Suppressor macrophage treated with lipopolysaccharide for 1 hour (primary cell): ENCODE measurements at regions not wholly inside any gene's neighbourhood (a gene's known extent, or its start where the extent isn't known, plus 50 kb on each side); places are given as distances from the start of the nearest gene placed in this dataset.
"Not testable (repeated sequence)": the region's sequence is repeated elsewhere in the genome, so short reads cannot be mapped to it uniquely, and the experiment has no call there.

Source experiments
- DNase-seq, 3 donors: peaks; one replicate each; pipeline ENCODE4 v3.0.0-alpha.2; 2020 to 2022

DNA sequence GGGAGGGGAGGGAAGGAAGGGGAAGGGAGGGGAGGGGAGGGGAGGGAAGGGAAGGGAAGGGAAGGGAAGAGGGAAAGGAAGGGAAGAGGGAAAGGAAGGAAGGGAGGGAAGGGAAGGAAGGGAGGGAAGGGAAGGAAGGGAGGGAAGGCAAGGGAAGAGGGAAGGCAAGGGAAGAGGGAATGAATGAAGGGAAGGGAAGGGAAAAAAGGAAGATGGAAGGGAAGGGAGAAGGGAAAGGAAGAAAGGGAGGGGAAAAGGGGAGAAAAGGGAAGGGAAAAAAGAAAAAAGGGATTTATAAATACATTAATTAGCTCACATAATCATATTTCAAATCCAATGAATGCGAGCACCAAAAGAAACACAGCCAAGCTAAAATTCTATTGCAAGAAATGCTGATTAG lies 202.9 kb upstream of the LRRTM4 start:
- DNase-seq: no peak

DNA sequence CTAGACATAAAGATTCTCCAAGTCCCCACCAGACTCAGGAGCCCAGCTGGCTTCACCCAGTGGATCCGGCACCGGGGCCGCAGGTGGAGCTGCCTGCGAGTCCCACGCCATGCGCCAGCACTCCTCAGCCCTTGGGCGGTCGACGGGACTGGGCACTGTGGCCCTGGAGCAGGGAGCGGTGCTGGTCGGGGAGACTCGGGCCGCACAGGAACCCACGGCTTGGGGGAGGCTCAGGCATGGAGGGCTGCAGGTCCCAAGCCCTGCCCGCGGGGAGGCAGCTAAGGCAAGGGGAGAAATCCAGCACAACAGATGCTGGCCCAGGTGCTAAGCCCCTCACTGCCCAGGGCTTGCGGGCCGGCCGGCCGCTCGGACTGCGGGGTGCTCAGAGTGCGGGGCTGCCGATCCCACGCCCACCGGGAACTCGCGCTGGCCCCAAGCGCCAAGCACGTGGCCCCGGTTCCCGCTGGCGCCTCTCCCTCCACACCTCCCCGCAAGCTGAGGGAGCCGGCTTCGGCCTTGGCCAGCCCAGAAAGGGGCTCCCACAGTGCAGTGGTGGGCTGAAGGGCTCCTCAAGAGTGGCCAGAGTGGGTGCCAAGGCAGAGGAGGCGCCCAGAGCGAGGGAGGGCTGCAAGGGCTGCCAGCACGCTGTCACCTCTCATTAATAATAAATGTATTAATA lies 212.6 kb upstream of the LRRTM4 start:
- not testable (repeated sequence) for DNase-seq

DNA sequence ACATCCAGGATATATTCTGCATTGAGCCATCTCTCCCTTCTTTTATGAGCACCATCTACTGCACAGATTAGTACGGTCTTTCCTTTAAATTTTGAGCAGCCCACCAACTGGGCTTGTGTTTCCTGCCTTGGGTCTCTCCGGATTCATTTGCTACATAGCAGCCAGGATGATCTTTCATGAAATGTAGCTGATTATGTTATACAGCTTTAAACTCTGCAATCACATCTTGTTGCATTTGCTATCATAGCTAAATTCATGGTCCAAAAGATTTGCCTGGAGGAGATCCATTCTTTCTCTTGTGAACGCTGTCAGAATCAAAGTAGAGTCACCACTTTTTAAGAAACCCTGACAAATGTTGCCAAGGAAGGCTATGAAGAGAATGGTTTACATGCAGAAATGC lies 215.1 kb upstream of the LRRTM4 start:
- DNase-seq: no peak

DNA sequence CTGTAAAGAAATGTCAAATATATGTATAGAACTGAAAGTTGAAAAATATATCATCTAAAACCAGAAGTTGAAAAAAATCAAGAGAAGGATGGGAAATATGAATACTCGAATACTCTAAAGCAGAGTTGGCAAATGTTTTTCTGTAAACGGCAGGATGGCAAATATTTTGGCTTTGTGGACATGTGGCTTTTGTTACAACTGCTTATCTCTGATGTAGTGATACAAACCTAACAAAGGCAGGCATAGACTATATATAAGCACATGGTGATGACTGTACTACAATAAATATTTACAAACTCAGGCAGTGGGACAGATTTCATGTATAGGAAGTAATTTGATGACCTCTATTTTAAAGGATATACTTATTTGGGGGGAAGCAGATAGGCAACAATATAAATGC lies 224.6 kb upstream of the LRRTM4 start:
- no peak for DNase-seq

DNA sequence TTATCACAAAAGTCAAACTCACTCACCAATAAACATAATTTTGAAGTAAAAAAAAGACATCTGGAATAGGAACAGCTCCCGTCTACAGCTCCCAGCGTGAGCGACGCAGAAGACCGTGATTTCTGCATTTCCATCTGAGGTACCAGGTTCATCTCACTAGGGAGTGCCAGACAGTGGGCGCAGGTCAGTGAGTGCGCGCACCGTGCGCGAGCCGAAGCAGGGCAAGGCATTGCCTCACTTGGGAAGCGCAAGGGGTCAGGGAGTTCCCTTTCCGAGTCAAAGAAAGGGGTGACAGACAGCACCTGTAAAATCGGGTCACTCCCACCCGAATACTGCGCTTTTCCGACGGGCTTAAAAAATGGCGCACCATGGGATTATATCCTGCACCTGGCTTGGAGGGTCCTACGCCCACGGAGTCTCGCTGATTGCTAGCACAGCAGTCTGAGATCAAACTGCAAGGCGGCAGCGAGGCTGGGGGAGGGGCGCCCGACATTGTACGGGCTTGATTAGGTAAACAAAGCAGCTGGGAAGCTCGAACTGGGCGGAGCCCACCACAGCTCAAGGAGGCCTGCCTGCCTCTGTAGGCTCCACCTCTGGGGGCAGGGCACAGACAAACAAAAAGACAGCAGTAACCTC lies 231.7 kb upstream of the LRRTM4 start:
- not testable (repeated sequence) for DNase-seq

DNA sequence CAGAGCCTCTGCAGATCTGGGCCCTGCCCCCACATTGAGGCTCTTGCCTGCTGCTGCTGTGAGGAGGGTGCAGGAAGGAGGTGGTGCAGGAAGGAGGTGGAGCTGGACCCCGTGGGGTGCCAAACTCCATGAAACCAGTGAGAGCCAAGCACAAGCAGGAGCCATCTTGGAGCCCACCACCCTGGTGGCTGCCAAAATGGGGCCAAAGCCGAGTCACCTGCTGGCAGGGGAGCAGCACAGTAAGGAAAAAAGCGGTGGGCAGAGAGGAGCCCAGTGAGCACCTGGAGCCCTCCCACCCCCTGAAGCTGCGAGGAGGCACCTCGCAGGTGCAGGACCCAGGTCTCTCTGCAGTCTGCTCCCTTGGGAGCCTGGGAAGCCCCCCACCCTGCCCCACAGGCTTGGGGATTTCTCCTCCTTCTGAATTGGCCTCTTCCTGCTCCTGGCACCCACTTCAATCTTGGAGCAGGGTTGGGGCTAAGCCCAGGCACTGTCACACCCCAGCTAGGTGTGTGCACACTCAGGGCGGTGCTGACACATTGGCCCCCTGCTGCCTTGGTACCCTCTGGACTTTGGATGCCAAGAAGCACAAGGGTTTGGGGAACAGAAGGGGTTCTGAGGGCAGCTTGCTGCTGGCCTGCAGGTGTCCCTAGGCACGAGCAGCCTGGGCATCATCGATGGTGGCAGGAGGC lies 245.4 kb upstream of the LRRTM4 start:
- no peak for DNase-seq

DNA sequence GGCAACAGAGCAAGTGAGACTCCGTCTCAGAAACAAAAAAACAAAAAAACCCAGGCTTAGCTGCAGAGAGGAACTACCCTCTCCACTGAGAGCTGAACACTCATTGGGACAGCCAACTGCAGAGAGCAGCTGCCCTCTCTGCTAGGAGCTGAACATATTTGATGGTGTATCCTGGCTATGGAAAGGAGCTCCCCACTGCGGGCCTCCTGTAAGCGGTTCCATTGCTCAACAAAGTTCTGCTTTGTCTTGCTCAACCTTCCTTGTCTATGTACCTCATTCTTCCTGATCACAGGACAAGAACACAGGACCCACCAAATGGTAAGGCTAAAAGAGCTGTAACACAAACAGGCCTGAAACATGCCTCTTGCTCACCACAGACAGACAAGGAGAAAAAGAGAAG lies 246.3 kb upstream of the LRRTM4 start:
- no peak for DNase-seq

DNA sequence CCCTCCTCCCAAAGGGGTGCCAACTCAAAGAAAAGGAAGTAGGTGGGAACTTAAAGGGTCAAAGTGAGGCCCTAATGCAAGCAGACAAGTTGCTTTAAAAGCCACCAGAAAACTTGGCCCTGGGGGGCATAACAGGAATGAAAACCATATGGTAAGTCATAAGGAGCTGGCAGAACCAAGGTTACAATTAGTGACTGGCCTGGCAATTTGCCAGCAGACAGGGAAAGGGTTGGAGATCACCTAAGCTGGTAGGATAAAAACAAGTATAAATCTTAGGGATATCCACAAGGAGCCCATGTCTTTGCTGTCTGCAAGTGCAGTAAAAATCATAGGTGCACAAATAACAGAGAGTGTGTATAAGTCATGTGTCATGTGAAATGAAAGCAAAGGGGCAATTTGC lies 256.7 kb upstream of the LRRTM4 start:
- no peak for DNase-seq

DNA sequence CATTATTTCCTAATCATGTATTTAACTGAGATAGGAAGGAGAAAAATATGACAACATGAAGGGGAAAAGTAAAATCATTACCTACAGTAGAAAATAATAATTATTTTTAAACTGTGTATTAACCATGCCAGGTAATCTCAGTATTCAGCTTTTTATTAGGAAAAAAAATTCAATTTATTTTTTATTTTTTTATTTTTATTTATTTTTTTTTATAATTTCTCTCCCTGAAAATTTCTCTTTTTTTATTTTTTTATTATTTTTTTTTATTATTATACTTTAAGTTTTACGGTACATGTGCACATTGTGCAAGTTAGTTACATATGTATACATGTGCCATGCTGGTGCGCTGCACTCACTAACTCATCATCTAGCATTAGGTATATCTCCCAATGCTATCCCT lies 271.3 kb upstream of the LRRTM4 start:
- not testable (repeated sequence) for DNase-seq

DNA sequence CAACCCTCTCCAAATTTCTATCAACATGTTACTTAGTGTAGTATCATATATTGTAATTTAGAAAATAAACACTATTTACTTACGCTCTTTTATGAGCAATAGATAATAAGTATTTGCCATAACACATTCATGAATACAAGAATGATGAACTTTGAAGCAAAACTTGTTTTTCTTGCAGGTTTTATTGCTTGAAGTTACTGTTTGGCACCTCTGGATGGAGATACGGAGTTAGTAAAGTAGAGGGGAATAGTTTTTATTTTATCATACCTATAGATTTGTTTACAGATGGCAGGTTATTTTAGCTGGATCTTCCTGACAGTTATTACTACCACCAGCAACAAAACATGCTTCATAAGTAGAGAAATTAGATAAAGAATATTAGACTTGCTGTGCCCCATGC lies 274.2 kb upstream of the LRRTM4 start:
- DNase-seq: no peak

DNA sequence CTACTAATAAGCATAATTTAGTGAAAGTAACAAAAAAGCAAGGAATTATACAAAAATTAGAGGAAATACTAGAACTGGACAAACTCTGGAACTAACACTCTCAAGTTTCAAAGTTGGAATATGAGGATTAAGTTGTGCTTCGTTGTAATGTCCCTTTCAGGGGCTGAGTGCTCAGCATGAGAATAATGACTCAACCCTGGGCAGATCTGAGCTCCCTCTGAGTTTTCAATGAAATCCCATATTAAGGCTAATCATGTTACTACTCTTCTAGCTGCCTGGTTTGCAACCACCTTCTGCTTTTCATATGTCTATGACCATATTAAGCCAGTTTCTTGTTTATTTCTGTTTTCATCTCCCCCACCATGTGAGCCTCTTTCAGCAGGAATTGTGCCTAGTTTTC lies 274.9 kb upstream of the LRRTM4 start:
- no peak for DNase-seq

DNA sequence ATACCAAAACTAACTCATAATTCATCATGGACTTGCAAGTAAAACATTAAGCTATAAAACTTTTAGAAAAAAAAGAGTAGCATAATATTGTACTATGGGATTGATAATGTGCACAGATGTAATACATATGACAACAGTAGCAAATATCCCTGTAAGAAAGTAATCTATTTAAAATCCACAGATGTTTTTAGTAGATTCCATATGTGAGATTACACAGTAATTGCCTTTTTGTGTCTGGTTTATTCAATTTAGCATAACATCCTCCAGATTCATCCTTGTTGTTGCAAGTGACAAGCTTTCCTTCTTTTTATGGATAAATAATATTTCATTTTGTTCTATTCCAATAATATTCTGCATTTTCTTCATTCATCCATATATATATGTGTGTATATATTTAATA lies 278.2 kb upstream of the LRRTM4 start:
- DNase-seq: no peak

DNA sequence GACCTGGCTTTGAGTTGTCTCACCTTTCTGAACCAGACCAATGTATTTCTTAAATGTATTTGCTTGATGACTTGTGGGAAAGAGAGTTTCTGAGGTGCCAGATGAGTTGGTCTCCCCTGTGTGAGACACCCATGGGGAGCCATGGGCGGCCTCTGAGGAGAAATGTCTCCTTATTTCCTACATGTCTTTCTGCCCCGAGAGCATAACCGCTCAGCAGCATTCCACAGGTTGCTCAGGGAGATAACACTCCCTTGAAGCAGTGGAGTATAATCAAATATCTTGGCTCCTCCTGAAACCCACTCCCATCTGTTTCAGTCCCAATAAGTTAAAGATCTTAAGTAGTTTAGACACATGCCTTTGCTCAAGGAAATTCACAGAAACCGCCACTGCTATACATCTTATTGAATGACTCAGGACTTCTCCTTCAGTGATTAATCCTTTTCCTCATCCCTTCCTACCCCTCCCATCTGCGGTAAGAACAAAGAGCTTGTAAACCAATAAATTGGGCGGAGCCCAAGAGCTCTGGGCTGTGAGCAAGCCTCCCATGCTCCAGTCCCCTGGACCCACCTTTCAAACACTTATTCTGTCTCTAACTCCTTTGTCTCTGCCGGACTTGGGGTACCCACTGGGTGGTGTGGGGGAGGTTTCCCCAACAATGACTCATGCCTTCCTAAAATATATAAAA lies 285.5 kb upstream of the LRRTM4 start:
- no peak for DNase-seq

DNA sequence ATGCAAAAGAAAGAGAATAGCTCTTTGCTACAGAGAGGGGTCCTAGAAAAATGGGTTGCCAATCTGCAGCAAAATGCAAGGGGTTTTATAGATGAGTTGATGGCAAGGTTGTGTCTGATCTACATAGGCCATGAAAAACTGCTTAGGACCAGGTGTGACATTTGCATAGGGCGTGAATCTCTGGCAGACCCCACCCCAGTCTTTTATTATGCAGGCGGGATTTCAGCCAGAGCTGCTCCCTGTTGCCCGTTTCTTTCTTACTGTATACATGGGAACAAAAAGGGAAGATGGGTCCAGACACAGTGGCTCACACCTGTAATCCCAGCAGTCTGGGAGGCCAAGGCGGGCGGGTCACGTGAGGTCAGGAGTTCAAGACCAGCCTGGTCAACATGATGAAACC lies 286.4 kb upstream of the LRRTM4 start:
- no peak for DNase-seq

DNA sequence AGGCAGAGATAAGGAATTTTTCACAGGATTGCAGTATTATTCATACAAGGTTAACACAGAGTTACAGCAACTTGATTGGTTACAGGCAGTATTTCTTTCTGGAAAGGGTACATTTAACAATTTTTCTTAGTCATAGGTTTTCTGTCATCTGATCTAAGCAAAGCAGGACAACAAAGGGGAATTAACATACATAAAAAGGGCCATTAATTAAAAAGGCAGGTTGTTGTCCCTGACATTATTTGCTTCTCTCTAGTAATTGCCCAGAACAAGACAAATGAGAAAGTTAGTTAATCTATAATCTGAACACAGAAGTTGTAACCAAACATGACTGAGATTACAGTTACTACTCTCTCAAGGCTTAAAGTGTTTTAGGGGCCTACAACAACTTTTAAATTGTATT lies 291.4 kb upstream of the LRRTM4 start:
- DNase-seq: no peak

DNA sequence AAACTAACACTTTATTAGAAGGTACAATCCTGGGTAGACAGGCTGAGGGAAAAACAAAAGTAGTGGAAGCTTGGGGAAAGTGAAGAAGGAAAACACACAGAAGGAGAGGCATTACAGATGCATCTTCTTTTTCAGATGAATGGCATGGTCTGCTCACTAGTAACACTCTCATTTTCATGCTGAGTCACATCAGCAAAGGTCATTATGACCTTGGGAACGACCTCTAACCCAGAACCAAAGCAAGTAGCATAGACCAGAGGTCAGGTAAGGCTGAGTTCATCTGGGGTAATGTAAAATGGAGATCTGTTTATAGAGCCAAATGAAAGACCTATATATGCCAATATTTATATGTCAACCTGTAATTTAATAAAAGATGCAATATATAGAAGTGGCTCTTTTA lies 294.4 kb upstream of the LRRTM4 start:
- no peak for DNase-seq

DNA sequence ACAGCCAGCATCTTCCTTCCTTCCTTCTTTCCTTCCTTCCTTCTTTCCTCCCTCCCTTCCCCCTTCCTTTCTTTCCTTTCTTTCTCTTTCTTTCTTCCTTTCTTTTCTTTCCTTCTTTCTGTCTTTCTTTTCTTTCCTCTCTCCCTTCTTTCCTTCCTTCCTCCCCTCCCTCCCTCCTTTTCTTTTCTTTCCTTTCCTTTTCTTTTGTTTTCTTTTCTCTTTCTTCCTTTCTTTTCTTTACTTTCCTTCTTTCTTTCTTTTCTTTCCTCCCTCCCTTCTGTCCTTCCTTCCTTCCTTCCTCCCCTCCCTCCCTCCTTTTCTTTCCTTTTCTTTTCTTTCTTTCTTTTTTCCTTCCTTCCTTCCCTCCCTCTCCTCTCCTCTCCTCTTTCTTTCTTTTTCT lies 296.0 kb upstream of the LRRTM4 start:
- no peak for DNase-seq

DNA sequence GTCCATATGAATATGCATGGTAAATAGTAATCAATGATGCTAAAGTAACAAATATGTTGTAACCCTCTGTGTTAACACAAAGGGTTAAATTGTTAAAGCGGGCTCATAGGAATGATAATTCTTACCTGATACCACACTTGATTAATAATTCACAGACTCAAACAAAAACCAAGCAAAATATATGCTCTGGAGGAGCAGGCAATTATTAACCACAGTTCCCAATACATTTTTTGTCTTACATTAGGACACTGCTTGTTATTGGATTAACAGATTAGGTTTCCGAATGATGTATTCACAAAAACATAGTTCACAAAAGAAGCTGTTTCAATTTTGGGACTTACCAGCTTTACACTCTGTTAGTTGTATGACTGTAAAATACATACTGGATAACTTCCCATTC lies 300.9 kb upstream of the LRRTM4 start:
- DNase-seq: no peak

DNA sequence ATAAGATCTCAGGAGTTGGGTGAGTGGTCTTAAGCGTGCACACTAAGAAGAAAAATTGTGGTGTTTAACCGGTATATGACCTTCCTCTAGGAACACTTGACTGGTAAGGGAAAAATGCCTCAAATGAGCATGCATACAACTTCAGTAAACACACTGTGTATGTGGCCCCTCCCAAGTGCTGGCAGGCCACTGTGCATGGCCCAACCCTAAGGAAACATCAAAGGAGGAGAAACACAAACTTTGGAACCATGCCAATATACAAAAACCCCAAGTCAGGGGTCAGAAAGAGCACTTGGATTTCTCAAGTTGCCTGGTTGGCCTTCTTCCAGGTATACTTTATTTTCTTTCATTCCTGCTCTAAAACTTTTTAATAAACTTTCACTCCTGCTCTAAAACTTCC lies 308.9 kb upstream of the LRRTM4 start:
- DNase-seq: no peak

DNA sequence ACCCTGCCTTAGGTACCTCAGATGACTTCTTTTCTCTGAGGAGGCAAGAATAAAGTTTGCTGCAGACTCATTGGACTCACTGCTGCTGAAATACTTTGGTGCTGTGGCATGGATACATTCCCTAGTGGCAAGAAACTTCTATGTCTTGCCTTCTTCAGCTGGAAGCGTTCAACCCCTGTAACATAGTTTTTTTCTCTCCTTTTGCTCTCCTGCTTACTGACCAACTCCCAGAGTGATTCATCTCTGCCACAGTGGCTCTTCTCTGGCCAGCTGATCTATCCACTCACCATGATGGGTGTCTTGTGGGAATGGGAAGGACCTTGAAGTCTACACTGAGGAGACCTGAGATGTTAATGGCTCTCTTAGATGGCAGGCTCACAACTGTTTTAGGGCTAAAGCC lies 309.3 kb upstream of the LRRTM4 start:
- DNase-seq: no peak

DNA sequence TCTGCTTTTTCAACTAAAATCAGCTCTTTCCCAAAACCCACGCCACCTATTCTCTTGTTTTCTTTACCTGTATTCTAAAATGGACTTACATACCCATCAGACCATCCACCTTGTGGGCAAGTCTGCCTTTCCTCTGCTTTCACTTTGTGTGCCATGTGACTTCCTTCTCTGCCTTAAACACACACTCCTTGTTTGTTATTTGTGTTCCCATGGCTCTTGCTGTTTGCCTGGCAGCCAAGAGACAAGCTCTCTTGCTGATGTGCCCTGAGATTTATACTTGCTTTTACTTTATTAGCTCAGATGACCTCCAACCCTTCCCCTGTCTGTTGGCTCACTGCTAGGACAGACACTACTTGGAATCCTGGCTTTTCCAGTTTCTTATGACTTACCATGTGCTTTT lies 309.7 kb upstream of the LRRTM4 start:
- no peak for DNase-seq

DNA sequence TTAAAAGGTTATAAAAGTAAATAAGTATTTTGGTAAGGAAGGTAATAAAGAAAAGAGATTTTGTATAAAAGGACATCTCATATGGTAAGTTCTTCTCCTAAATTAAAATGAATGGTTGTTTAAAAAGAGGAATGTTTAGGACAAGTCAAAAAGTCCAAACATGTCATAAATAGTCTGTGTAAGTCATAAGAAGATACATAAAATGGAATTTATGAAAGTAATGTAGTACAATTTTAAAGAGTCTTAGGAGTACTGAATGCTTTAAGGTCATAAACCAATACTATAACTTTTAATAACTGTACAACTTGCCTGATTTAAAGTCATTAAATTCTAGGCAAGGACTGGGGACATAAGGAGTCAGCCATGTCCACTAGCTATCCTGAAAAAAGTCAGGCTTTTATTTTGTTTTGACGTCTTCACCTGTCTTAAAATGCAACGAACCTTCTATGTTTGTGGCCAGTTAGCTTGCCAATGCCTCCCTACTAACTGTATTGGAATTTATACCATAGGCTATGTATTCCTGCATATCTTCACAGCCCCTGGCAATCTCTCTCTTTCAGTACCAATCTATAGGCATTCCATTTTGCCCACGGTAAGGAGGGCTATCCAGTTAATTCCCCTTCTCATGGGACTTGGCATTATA lies 312.3 kb upstream of the LRRTM4 start:
- no peak for DNase-seq

DNA sequence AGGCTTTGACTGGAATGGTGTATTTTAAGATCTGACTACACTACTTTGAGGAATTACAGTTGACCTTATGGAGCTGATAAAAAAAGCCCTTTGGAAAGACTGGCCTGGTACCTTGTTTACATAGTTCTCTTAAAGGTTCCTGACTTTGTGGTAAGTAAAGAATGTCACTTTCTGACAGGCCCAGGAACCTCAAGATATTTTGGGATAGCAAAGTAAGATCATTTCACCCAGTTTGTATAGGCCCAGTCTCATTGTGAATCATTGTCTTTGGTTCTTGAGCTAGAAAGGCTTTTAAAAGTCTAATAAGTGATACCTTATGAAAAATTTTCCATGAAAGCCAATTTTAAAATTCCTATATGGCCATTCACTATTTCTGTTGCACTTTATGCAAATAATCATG lies 316.3 kb upstream of the LRRTM4 start:
- no peak for DNase-seq
